Stimulated activated CD4-positive, alpha-beta T cell treated with anti-CD3 and anti-CD28 coated beads, TNF-alpha, amount 100 ng/mL, for 48 hours (primary cell): ENCODE measurements at regions not wholly inside any gene's neighbourhood (a gene's known extent, or its start where the extent isn't known, plus 50 kb on each side); places are given as distances from the start of the nearest gene placed in this dataset.

ENCODE experiments used
- DNase-seq, 3 donors: peaks; one replicate each; pipeline ENCODE4 v3.0.0-alpha.2; 2020; ENCODE audit warnings: low read depth in 3 of 3

DNA sequence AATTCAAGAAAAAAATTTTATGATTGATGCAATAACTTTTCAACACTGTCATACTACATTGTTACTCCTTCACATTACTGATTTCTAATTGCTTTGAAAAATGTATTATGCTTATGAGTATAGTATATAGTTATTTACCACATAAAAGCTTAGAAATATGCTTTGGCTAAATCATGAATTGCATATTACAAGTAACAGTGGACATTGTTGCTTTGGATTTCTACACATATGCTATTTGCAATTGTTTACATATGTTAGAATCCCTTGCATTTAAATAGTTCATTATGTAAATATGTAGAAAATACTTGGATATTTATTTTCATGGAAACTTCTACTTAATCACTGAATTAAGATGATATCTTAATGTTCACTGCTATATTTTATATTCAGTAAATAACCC is 577.5 kb downstream of the QKI start:
- no peak for DNase-seq

DNA sequence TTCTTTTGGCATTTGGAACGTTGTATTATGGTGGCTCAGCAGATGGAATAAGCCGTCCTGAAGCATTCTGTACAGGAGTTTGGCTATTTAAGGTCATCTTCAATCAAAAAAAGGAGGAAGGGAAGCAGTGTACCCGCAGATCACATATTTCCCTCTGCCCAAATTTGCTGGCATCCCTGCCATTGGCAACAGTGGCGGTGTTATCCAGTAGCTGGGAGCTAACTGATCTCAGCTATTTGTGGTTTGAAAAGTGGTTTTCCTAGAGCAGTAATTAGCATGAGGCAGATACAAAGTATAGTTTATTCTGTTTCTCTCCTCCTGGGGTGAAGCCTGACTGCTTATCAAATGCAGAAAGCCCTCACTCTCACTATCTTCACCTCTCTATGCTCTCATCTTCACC is 576.8 kb downstream of the QKI start:
- no peak for DNase-seq

GRCh38 chr6:163986313-163986712 is 571.8 kb downstream of the QKI start:
- DNase-seq = no peak

DNA sequence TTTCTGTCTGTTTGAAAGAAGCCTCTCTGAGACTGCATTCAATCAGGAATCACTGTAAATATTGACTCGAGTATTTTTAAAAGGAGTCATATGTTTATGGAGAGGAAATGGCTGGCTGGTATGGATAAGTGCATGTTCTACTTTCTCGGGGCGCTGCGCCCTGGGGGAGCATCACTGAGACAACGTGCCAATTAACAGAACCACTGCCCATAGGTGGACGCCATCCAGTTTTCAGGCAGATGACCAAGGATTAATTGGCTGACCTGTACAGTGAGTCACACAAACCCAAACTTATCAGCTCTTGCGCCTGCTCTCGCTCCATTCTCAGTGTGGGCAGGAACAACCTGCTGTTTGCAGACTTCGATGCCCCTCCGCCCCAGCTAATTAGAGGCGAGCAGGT is 571.2 kb downstream of the QKI start:
- no peak for DNase-seq

- DNase-seq = no peak
Observed at GRCh38 chr6:163985040-163985439, 570.5 kb downstream of the QKI start.

DNA sequence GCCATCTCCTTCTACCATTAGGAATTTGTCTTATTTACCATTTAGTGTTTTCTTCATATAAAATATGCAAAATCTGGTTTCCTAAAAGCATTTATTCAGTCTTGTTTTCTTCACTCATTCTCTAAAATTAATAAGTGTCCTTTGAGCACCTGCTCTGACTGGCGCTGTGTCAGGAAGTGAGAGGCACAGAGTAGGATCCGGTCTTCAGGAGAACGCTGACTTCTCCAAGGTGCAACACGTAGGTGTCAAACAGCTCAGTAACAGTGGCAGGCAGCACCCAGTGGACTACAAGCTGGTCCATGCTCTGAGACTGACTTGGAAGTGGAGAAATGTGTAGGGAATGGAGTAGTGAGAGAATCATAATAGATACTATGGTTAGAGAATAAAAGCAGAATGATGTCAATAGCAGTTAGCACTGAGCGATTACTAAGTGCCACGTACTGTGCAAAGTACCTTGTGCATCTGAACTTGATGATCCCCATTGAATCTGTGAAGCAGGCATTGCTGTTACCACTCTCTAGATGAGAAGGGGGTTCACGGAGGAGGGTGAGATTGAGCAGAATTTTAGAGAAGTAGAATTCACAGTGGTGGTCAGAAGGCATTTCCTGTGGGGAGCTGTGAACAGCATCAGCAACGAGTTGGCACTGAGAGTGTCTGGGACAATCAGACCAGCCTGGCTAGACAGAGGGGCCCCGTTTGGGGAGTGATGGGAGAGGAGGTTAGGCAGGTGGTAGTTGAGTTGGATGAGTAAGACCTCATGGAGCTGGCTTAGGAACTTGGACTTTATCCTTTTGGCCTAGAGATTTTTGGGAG is 569.8 kb downstream of the QKI start:
- no peak for DNase-seq

DNA sequence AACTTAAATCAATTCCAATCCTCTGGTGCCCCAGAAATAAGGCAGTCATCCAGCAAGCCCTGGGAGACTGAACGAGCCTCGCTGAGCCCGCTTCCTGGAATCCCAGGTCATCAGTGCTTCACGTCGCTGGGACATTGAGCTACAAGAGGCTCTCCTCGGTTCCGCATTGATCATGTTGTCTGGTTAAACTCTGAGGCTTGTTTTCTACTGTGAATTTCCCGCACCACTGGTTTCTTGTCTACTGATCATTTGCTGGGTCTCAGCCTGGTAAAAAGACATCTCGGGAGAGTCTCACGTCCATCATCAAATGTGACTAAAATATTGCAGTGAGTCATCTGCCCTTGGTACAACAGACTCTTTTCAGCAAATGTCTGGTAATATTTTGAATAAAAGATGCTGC is 569.2 kb downstream of the QKI start:
- DNase-seq = no peak

- no peak for DNase-seq
Observed at GRCh38 chr6:163974322-163974721, 559.8 kb downstream of the QKI start.

GRCh38 chr6:163971841-163972838 is 557.6 kb downstream of the QKI start:
- no peak for DNase-seq

- no peak for DNase-seq
Observed at GRCh38 chr6:163970846-163971564, 556.5 kb downstream of the QKI start.

- DNase-seq = no peak
Observed at GRCh38 chr6:163965426-163966348, 551.2 kb downstream of the QKI start.

DNA sequence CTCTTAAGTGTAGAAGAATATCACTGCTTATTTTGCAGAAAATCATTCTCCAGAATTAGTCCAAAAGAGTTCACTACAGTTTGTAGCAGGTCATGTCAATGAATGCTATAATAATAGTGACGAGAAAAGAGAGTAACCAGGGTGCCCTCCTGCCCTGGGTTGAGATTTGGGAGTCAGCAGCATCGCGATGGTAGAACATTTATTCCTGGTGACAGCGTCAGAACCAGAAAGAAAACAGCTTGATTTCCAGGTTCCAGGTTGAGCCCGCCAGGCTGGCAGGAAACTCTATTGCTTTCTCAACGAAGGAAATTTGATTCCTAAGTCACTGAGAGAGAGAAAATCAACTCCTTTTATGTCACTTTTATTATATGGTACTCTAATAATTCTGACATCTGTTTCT is 550.3 kb downstream of the QKI start:
- DNase-seq = no peak

- no peak for DNase-seq
Observed at GRCh38 chr6:163963205-163964120, 548.9 kb downstream of the QKI start.

GRCh38 chr6:163962627-163963117 is 548.2 kb downstream of the QKI start:
- DNase-seq = no peak

DNA sequence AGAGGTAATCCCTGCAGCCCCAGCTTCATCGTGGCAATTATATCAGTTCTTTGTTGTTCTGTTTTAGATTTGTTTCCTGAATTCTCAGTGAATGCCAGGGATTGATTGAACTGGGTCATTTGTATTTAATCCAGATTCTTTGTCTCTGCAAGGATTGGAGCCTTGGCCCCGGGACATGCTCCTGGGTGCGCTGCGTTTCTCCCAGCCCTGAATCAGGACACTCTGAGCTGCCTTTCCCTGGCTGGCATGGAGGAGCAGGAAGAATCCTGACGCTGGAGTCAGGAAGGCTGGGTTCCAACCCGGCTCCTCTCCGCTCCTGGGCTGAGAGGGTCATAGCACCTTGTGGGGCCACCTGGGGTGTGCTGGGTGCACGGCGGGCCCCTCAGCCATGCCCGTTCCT is 545.6 kb downstream of the QKI start:
- no peak for DNase-seq

- DNase-seq = no peak
Observed at GRCh38 chr6:163958646-163959045, 544.1 kb downstream of the QKI start.

DNA sequence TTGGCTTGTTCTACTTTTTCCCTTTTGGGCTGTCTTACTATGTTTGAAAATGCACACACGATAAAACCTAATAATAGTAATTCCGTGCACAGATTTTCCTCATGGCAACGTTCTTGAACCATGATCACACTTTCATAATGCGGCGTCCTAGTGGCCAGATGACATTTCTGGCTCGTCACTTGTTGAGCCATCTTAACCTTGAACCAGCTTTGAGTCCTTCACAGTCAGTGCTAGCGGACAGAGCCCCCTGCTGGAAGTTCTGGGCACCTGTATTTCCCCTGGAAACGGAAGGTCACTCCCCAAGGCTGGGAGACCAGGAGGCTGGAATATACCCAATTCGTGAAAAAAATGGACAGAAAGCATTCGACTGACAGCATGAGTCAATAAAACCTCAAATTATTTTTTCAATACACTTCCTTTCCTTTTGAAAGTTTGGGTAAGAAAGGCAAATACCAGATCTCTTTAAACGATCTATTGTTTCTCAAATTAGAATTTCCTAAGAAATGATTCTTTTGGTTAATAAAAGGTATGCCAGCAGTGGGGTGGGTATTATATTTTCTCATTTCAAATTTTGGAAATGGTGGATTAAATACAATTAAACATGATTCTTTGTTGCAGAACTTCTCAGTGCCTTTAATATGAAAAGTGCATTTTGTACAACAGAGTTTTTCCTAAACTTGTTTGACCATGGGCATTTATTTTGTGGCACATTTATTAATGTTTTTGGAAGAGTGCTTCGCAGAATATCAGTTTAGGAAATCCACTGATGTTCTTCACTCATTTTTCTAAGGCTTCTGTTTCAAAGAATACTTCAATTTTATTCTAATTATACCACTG is 542.3 kb downstream of the QKI start:
- peak; percentile 29 to 35 (median 34) for DNase-seq

DNA sequence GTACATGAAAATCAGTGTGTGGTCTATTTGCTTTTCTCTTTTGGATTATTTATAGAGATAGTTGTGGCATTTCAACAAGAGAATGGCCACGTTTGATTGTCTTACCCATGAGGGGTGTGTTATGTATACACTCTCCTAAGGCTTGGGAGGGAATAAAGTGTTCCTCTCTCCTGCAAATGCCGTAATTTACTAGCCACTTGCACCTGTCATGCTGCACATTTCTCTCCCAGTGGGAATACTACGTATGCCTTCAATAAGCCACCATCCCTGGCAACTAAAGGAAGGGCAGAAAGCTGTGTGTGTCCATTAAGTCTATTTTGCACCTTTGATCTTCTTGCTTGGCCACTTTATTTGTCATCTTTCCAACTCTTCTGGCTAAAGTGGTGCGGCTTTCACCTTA is 541.2 kb downstream of the QKI start:
- no peak for DNase-seq

DNA sequence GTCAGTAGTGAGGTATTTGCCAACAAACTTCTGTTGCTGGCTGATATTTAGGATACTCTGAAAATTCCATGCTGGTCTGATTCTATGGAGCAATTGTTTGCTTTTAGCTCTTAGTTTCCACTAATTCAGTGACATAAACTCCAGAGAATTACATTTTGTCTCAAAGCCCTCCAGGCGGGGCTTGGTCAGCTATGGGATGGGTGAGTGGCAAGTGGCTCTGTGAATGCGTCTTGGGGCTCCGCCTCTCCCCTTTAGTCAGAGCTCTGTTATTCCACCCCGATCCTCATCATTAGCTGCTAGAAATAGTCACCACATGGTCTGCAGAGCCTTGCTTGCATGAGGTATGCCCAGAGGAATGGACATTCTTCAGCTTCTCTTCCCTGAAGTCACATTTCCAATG is 540.6 kb downstream of the QKI start:
- no peak for DNase-seq
